ENCODE measurements at regions not wholly inside any gene's neighbourhood (a gene's known extent, or its start where the extent isn't known, plus 50 kb on each side); places are given as distances from the start of the nearest gene placed in this dataset.

- no peak for TF ChIP-seq GATA2 (IDR thresholded peaks at IDR 0.05; ENCODE audit: low read depth, low read length)
- TF ChIP-seq GATA3 (IDR thresholded peaks at IDR 0.05; ENCODE audit: low read depth, low read length), result no peak
Observed at GRCh38 chr5:125786021-125786420, 637.2 kb upstream of the GRAMD2B start.

All from SH-SY5Y (cell line).